ENCODE measurements at regions not wholly inside any gene's neighbourhood (a gene's known extent, or its start where the extent isn't known, plus 50 kb on each side); places are given as distances from the start of the nearest gene placed in this dataset.

DNA sequence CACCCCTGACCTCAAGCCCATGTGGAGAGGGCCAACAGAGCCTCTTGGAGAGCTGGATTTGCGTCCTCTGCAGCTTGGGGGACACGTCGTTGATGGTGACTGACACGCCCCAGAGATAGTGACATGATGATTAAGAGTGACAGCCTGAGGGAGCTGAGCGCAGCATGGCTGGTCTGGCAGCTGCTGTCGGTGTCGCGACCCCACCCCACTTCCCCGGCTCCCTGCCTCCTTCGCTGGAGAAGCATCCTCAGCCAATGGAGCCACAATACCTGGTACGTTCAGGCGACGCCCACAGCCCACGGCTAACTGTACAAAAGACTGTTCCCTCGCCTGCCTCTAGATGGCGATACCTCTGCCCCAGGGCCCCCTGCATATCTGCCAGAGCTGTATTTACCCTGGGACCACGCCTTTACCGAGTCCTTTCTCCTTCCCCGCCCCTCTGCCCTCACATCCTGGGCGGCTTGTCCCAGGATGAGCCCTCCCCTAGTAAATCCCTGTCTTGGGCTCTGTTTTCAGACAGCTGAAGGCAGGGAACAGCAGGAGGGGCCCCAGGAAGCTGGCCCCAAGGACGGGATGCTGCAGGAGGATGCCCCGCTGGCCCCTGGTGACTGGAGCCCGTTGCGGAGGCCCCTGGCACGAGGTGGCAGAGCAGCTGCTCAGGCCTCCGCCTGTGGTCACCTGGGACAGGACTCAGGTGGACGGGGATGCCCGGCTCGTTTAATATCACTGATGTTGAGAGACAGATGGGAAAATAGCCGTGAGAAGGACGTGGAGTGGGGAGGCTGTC lies 90.6 kb downstream of the RPS6KA4 start:
- no peak for TF ChIP-seq POLR2A (IDR thresholded peaks at IDR 0.05)
- no peak for TF ChIP-seq POLR2AphosphoS5 (IDR thresholded peaks at IDR 0.05; ENCODE audit: insufficient read depth in 1 of 2, low read depth in 1 of 2)
